Gastrocnemius medialis (tissue), 4 donors: ENCODE measurements at regions not wholly inside any gene's neighbourhood (a gene's known extent, or its start where the extent isn't known, plus 50 kb on each side); places are given as distances from the start of the nearest gene placed in this dataset.

ENCODE experiments used
- ATAC-seq, 2 donors: fragments of 150-250 bp; one replicate each; pipeline ENCODE4 v1.9.1; 2016
- DNase-seq, 2 donors: peaks; one replicate each; pipeline ENCODE4 v3.0.0-alpha.2; 2019
- H3K27ac ChIP-seq, 4 donors: fragments of 200-600 bp; sonication (generic); 1 replicate in 1 of 4; 2 replicates in 3 of 4; pipeline ENCODE4 v1.5.1; 2016 to 2018; ENCODE audit warnings: mild to moderate bottlenecking in 2 of 4, moderate library complexity in 1 of 4
- H3K27me3 ChIP-seq, 3 donors: fragments of 200-600 bp; sonication (generic) in 2 of 3; 1 replicate in 1 of 3; 2 replicates in 2 of 3; pipeline versions ENCODE4 v1.5.1 to v1.6.0; 2016 to 2019; ENCODE audit warnings: mild to moderate bottlenecking in 1 of 3, moderate library complexity in 1 of 3
- H3K36me3 ChIP-seq, 2 donors: fragments of 200-600 bp; sonication (generic) in 1 of 2; one replicate each; pipeline ENCODE4 v1.5.1; 2017 to 2018
- H3K4me1 ChIP-seq, 2 donors: fragments of 200-600 bp; sonication (generic) in 1 of 2; one replicate each; pipeline ENCODE4 v1.5.1; 2016 to 2017; ENCODE audit warnings: mild to moderate bottlenecking in 2 of 2
- H3K4me3 ChIP-seq, 4 donors: fragments of 200-600 bp; sonication (generic) in 3 of 4; 1 replicate in 1 of 4; 2 replicates in 3 of 4; pipeline ENCODE4 v1.5.1; 2016 to 2019; ENCODE audit warnings: mild to moderate bottlenecking in 2 of 4
- H3K9me3 ChIP-seq, 3 donors: fragments of 200-600 bp; sonication (generic) in 2 of 3; 1 replicate in 1 of 3; 2 replicates in 2 of 3; pipeline ENCODE4 v1.5.1; 2016 to 2019
- CTCF ChIP-seq, 5 experiments: fragments of 450-650 bp in 3 of 5; fragments of 200-600 bp in 2 of 5; sonication (generic) in 2 of 5; IDR thresholded peaks in 4 of 5; conservative IDR thresholded peaks in 1 of 5; 1 replicate in 4 of 5; 2 replicates in 1 of 5; pipeline ENCODE4 v1.5.1; 2016 to 2019; ENCODE audit warnings: antibody characterized with exemption in 5 of 5, mild to moderate bottlenecking in 3 of 5, moderate library complexity in 3 of 5
- POLR2A ChIP-seq, 2 donors: fragments of 450-650 bp; IDR thresholded peaks; one replicate each; pipeline ENCODE4 v1.6.1; 2017; ENCODE audit warnings: antibody characterized with exemption in 2 of 2, mild to moderate bottlenecking in 2 of 2, moderate library complexity in 2 of 2
- in situ Hi-C, 4 donors: fragments of 200-750 bp; cut with MboI; loops; one replicate each; pipeline versions ENCODE4 v1.15.0 to v1.8.0; 2017; ENCODE audit warnings: low sequenced_read_pairs in 4 of 4
- intact Hi-C: fragments of 100-400 bp; cut with DNase I; formaldehyde crosslinking; loops from one replicate; pipeline ENCODE4 v1.15.1; 2023; ENCODE audit warnings: low total_unique reads

GRCh38 chr7:73967832-73968290 lies 60.1 kb upstream of the ELN start:
- H3K4me3 ChIP-seq: no peak overlapping the region
- no peaks in the 10 kb centered on the region for H3K27me3 ChIP-seq
- H3K4me1 ChIP-seq: no peaks in the 10 kb centered on the region
- ATAC-seq: no peak
- no peak for TF ChIP-seq CTCF (IDR thresholded peaks at IDR 0.05 in 4 of 5, conservative IDR thresholded peaks at IDR 0.05 in 1 of 5)
- TF ChIP-seq POLR2A (IDR thresholded peaks at IDR 0.05): no peak
- in situ Hi-C loops: no loop called here
- intact Hi-C loops: no loop called here
- H3K27ac ChIP-seq: no peak overlapping the region
- no peak for DNase-seq
- H3K9me3 ChIP-seq: peaks cover 0 to 7% (median 2%) of the 10 kb centered on the region in 3 donors
- no peaks in the 10 kb centered on the region for H3K36me3 ChIP-seq

GRCh38 chr7:73968487-73968886 lies 59.5 kb upstream of the ELN start:
- TF ChIP-seq CTCF (IDR thresholded peaks at IDR 0.05 in 4 of 5, conservative IDR thresholded peaks at IDR 0.05 in 1 of 5) (no peak), POLR2A (IDR thresholded peaks at IDR 0.05) (no peak)
- H3K9me3 ChIP-seq: peaks cover 0 to 3% (median 2%) of the 10 kb centered on the region in 3 donors
- DNase-seq (no peak), ATAC-seq (no peak)
- no peak overlapping the region for H3K4me3 ChIP-seq
- no peak overlapping the region for H3K27ac ChIP-seq
- no peaks in the 10 kb centered on the region for H3K4me1 ChIP-seq
- intact Hi-C loops: no loop called here
- no peaks in the 10 kb centered on the region for H3K36me3 ChIP-seq
- no peaks in the 10 kb centered on the region for H3K27me3 ChIP-seq
- in situ Hi-C loops: no loop called here

DNA sequence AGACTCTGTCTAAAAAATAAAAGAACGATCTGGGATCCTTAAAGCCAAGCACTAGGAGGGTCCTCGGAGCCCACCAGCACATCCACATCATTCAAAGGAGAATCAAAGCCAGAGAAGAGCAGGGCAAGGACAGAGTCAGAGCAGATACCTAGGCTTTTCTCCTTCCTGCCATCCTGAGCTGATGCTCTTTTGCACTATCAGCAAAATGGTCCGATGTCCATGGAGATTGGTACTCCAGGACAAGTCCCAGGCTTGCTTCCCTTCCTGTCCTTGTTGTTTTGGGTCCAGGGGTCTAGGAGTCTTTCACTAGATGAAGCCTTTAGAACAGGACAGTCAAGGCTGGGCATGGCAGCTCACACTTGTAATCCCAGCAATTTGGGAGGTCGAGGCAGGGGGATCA lies 58.0 kb upstream of the ELN start:
- H3K4me3 ChIP-seq: no peak overlapping the region
- no peaks in the 10 kb centered on the region for H3K36me3 ChIP-seq
- H3K27me3 ChIP-seq: no peaks in the 10 kb centered on the region
- no peaks in the 10 kb centered on the region for H3K9me3 ChIP-seq
- DNase-seq (no peak), ATAC-seq (no peak)
- TF ChIP-seq CTCF (IDR thresholded peaks at IDR 0.05 in 4 of 5, conservative IDR thresholded peaks at IDR 0.05 in 1 of 5): no peak
- TF ChIP-seq POLR2A (IDR thresholded peaks at IDR 0.05): no peak
- in situ Hi-C loops: no loop called here
- no peaks in the 10 kb centered on the region for H3K4me1 ChIP-seq
- no peak overlapping the region for H3K27ac ChIP-seq
- intact Hi-C loops: no loop called here

- in situ Hi-C loops: no loop called here
- DNase-seq (no peak), ATAC-seq (no peak)
- no peak overlapping the region for H3K27ac ChIP-seq
- no peak overlapping the region for H3K4me3 ChIP-seq
- no peaks in the 10 kb centered on the region for H3K9me3 ChIP-seq
- H3K27me3 ChIP-seq: no peaks in the 10 kb centered on the region
- TF ChIP-seq POLR2A (IDR thresholded peaks at IDR 0.05) (no peak), CTCF (IDR thresholded peaks at IDR 0.05 in 4 of 5, conservative IDR thresholded peaks at IDR 0.05 in 1 of 5) (no peak)
- H3K4me1 ChIP-seq: no peaks in the 10 kb centered on the region
- intact Hi-C loops: no loop called here
- no peaks in the 10 kb centered on the region for H3K36me3 ChIP-seq
Measured at GRCh38 chr7:73970801-73971229, 57.2 kb upstream of the ELN start.

DNA sequence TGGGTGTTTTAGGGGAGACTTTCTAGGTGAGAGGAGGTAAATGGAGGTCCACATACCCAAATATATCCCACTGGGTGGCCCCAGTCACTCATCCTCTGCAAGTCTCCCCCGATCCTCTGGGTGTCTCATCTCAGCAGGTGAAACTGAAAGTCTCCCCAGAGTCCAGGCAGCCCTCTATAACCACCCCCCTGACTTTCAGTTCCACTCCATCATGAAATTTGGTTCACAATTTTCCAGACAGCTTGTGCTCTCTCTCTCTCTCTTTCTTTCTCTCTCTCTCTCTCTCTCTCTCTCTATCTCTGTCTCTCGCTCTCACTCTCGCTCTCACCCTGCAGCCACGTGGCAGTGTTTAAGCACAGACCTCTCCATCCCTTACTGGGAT lies 56.7 kb upstream of the ELN start:
- ATAC-seq: no peak
- H3K36me3 ChIP-seq: no peaks in the 10 kb centered on the region
- no peak overlapping the region for H3K4me3 ChIP-seq
- no peak overlapping the region for H3K27ac ChIP-seq
- in situ Hi-C loops: no loop called here
- H3K4me1 ChIP-seq: no peaks in the 10 kb centered on the region
- no peaks in the 10 kb centered on the region for H3K9me3 ChIP-seq
- no peaks in the 10 kb centered on the region for H3K27me3 ChIP-seq
- intact Hi-C loops: no loop called here
- no peak for DNase-seq
- TF ChIP-seq POLR2A (IDR thresholded peaks at IDR 0.05): no peak
- no peak for TF ChIP-seq CTCF (IDR thresholded peaks at IDR 0.05 in 4 of 5, conservative IDR thresholded peaks at IDR 0.05 in 1 of 5)
